Spleen (tissue), 7 donors: ENCODE measurements at regions not wholly inside any gene's neighbourhood (a gene's known extent, or its start where the extent isn't known, plus 50 kb on each side); places are given as distances from the start of the nearest gene placed in this dataset.

Experiments used
- POLR2A ChIP-seq, 3 donors: fragments of 450-650 bp; IDR thresholded peaks; one replicate each; pipeline ENCODE4 v1.5.1; 2017; ENCODE audit warnings: antibody characterized with exemption in 3 of 3, mild to moderate bottlenecking in 1 of 3
- TF ChIP-seq, protein P1 (sequence below), 11 experiments: fragments of 200-600 bp in 7 of 11; fragments of 450-650 bp in 4 of 11; sonication (generic) in 4 of 11; IDR thresholded peaks in 8 of 11; conservative IDR thresholded peaks in 3 of 11; 1 replicate in 7 of 11; 2 replicates in 4 of 11; pipeline versions ENCODE4 v1.4.0 to v1.8.0; 2016 to 2021; ENCODE audit warnings: antibody characterized with exemption in 11 of 11, inconsistent platforms in 4 of 11, mild to moderate bottlenecking in 1 of 11
- donor health status: DM: no; HTN: no; CAD: no; lungs with moderate emphysema.
- donor health status: DM: no; HTN: no; CAD: no.
- donor health status: DM: no; HTN: no; CAD: no.

DNA sequence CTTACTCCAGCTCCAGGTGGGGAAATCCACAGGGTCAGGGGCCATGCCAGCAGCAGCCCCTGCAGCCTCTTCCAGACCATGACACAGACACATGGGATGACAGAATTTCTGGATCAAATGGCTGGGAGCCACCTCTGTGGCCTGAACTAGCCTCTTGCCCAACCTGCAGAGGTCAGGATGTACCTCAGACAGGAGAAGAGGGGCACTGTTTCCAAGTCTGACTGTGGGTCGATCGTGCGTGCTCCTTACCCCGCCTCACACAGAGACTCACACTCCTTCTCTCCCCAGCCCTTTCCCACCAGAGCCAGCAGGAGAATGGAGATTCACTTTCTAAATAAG lies 131.9 kb downstream of the FAM43A start:
- TF ChIP-seq, protein P1, sequence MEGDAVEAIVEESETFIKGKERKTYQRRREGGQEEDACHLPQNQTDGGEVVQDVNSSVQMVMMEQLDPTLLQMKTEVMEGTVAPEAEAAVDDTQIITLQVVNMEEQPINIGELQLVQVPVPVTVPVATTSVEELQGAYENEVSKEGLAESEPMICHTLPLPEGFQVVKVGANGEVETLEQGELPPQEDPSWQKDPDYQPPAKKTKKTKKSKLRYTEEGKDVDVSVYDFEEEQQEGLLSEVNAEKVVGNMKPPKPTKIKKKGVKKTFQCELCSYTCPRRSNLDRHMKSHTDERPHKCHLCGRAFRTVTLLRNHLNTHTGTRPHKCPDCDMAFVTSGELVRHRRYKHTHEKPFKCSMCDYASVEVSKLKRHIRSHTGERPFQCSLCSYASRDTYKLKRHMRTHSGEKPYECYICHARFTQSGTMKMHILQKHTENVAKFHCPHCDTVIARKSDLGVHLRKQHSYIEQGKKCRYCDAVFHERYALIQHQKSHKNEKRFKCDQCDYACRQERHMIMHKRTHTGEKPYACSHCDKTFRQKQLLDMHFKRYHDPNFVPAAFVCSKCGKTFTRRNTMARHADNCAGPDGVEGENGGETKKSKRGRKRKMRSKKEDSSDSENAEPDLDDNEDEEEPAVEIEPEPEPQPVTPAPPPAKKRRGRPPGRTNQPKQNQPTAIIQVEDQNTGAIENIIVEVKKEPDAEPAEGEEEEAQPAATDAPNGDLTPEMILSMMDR (IDR thresholded peaks at IDR 0.05 in 8 of 11, conservative IDR thresholded peaks at IDR 0.05 in 3 of 11): no peak
- no peak for TF ChIP-seq POLR2A (IDR thresholded peaks at IDR 0.05)
